ENCODE measurements at regions not wholly inside any gene's neighbourhood (a gene's known extent, or its start where the extent isn't known, plus 50 kb on each side); places are given as distances from the start of the nearest gene placed in this dataset.

DNA sequence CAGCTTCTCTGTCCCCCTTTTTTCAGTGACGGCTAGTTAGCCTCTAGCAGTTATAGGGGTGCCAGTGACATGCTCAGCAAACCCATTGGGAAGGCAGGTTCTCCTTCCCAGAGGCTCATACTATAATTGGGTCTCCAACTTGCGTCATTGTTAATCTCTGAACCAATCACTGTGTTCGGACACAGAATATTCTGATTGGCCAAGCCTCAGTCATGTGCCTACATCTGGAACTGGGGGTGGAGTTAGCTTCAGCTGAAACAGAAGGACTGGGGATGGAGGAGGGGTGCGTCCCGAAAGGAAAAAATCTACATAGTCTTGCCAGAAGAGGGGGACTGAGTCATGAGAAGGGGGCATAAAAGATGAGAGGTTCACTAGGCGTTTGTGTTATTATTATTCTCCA lies 165.6 kb downstream of the SUDS3 start (continued):
- TF ChIP-seq, protein P1, sequence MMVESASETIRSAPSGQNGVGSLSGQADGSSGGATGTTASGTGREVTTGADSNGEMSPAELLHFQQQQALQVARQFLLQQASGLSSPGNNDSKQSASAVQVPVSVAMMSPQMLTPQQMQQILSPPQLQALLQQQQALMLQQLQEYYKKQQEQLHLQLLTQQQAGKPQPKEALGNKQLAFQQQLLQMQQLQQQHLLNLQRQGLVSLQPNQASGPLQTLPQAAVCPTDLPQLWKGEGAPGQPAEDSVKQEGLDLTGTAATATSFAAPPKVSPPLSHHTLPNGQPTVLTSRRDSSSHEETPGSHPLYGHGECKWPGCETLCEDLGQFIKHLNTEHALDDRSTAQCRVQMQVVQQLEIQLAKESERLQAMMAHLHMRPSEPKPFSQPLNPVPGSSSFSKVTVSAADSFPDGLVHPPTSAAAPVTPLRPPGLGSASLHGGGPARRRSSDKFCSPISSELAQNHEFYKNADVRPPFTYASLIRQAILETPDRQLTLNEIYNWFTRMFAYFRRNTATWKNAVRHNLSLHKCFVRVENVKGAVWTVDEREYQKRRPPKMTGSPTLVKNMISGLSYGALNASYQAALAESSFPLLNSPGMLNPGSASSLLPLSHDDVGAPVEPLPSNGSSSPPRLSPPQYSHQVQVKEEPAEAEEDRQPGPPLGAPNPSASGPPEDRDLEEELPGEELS (CRISPR knock-in tag; IDR thresholded peaks at IDR 0.05) = no peak
- peak; percentile 75 for TF ChIP-seq NFYB (CRISPR knock-in tag; conservative IDR thresholded peaks at IDR 0.05; ENCODE audit: low read depth)
- no peak for TF ChIP-seq NFATC4 (CRISPR knock-in tag; IDR thresholded peaks at IDR 0.05)

DNA sequence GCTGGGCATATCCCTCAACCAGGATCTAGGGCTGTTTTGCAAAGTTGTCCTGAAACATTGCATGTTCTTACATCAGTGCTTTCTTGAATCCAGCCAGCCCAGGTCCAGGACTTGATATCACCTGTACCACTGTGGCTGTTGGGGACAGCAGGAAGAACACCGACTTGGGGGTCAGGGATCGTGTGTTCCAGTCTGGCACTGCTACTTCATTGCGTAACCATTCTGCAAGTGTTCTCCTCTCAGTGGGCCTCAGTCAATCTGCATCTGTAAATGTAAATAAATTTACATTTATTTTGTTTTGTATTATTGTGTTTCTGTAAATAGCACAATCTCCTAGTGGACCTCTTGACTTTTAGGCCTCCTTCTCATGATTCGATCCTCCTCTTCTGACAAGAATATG lies 167.3 kb downstream of the SUDS3 start:
- Mint-ChIP-seq H3K27ac (no peak overlapping the region), H3K4me1 (peaks cover 37% of the 10 kb centered on the region), H3K27me3 (ENCODE audit: low read depth) (no peaks in the 10 kb centered on the region), H3K9me3 (peaks cover 20% of the 10 kb centered on the region), H3K36me3 (peaks cover 8% of the 10 kb centered on the region), H3K4me3 (no peak overlapping the region)
- CTCF ChIA-PET = no interaction called here
- DNase-seq (ENCODE audit: low spot score) = no peak
- no peak for TF ChIP-seq TEAD1 (CRISPR knock-in tag; IDR thresholded peaks at IDR 0.05)
- TF ChIP-seq OVOL2 (CRISPR knock-in tag; IDR thresholded peaks at IDR 0.05; ENCODE audit: borderline replicate concordance) = no peak
- TF ChIP-seq NR2C2 (CRISPR knock-in tag; IDR thresholded peaks at IDR 0.05) = no peak
- no peak for ATAC-seq
- POLR2A ChIA-PET = no interaction called here

DNA sequence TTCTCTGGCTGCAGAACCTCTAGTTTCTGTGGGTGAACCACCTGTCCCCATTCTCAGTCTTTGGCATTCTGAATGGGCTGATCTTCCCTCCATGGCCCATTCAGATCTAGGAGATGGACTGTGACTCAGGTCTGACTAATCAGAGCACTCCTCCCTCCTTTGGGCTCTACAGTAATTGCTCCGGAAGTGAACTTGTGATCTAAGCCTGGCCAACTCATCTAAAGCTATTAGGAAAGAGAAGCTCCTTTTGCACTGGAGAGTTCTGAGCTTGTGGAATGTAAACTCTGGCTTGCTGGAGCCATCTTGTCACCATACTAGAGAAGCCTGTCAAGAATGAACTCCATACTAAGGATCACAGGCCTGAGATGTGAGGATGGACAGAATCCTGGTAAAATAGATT lies 168.2 kb downstream of the SUDS3 start:
- DNase-seq (ENCODE audit: low spot score) (no peak), ATAC-seq (no peak)
- Mint-ChIP-seq H3K4me3 (no peak overlapping the region), H3K27me3 (ENCODE audit: low read depth) (no peaks in the 10 kb centered on the region), H3K27ac (no peak overlapping the region), H3K36me3 (peaks cover 8% of the 10 kb centered on the region), H3K9me3 (peaks cover 20% of the 10 kb centered on the region), H3K4me1 (peaks cover 31% of the 10 kb centered on the region)
- CTCF ChIA-PET = interaction anchor here (1.5 kb wide), 1 partner anchor 78 kb away, joined by 3 read pairs; no protein-coding TSS in a partner anchor
- POLR2A ChIA-PET = interaction anchor here (0.9 kb wide), 1 partner anchor 12 kb away, joined by 4 read pairs; no protein-coding TSS in a partner anchor
- TF ChIP-seq SMAD4 (CRISPR knock-in tag; IDR thresholded peaks at IDR 0.05) (no peak), NFATC4 (CRISPR knock-in tag; IDR thresholded peaks at IDR 0.05) (no peak), ZNF671 (CRISPR knock-in tag; IDR thresholded peaks at IDR 0.05) (no peak), FOXJ3 (CRISPR knock-in tag; IDR thresholded peaks at IDR 0.05; ENCODE audit: borderline replicate concordance) (no peak), ZNF423 (CRISPR knock-in tag; IDR thresholded peaks at IDR 0.05) (no peak), NFYB (CRISPR knock-in tag; conservative IDR thresholded peaks at IDR 0.05; ENCODE audit: low read depth) (no peak), USF1 (CRISPR knock-in tag; IDR thresholded peaks at IDR 0.05) (no peak), ERG (CRISPR knock-in tag; IDR thresholded peaks at IDR 0.05) (no peak), CDX4 (CRISPR knock-in tag; IDR thresholded peaks at IDR 0.05; ENCODE audit: borderline replicate concordance) (no peak), NR3C1 (CRISPR knock-in tag; conservative IDR thresholded peaks at IDR 0.05; ENCODE audit: low read depth) (no peak), ZNF396 (CRISPR knock-in tag; IDR thresholded peaks at IDR 0.05; ENCODE audit: borderline replicate concordance) (no peak), OVOL2 (CRISPR knock-in tag; IDR thresholded peaks at IDR 0.05; ENCODE audit: borderline replicate concordance) (no peak), RORB (CRISPR knock-in tag; IDR thresholded peaks at IDR 0.05) (no peak), ZSCAN18 (CRISPR knock-in tag; IDR thresholded peaks at IDR 0.05) (no peak)
- TF ChIP-seq, protein P2, sequence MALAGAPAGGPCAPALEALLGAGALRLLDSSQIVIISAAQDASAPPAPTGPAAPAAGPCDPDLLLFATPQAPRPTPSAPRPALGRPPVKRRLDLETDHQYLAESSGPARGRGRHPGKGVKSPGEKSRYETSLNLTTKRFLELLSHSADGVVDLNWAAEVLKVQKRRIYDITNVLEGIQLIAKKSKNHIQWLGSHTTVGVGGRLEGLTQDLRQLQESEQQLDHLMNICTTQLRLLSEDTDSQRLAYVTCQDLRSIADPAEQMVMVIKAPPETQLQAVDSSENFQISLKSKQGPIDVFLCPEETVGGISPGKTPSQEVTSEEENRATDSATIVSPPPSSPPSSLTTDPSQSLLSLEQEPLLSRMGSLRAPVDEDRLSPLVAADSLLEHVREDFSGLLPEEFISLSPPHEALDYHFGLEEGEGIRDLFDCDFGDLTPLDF (CRISPR knock-in tag; IDR thresholded peaks at IDR 0.05) = no peak
- TF ChIP-seq, protein P3, sequence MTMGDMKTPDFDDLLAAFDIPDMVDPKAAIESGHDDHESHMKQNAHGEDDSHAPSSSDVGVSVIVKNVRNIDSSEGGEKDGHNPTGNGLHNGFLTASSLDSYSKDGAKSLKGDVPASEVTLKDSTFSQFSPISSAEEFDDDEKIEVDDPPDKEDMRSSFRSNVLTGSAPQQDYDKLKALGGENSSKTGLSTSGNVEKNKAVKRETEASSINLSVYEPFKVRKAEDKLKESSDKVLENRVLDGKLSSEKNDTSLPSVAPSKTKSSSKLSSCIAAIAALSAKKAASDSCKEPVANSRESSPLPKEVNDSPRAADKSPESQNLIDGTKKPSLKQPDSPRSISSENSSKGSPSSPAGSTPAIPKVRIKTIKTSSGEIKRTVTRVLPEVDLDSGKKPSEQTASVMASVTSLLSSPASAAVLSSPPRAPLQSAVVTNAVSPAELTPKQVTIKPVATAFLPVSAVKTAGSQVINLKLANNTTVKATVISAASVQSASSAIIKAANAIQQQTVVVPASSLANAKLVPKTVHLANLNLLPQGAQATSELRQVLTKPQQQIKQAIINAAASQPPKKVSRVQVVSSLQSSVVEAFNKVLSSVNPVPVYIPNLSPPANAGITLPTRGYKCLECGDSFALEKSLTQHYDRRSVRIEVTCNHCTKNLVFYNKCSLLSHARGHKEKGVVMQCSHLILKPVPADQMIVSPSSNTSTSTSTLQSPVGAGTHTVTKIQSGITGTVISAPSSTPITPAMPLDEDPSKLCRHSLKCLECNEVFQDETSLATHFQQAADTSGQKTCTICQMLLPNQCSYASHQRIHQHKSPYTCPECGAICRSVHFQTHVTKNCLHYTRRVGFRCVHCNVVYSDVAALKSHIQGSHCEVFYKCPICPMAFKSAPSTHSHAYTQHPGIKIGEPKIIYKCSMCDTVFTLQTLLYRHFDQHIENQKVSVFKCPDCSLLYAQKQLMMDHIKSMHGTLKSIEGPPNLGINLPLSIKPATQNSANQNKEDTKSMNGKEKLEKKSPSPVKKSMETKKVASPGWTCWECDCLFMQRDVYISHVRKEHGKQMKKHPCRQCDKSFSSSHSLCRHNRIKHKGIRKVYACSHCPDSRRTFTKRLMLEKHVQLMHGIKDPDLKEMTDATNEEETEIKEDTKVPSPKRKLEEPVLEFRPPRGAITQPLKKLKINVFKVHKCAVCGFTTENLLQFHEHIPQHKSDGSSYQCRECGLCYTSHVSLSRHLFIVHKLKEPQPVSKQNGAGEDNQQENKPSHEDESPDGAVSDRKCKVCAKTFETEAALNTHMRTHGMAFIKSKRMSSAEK (CRISPR knock-in tag; IDR thresholded peaks at IDR 0.05; ENCODE audit: borderline replicate concordance) = no peak
